C4-2B (cell line): ENCODE measurements at regions not wholly inside any gene's neighbourhood (a gene's known extent, or its start where the extent isn't known, plus 50 kb on each side); places are given as distances from the start of the nearest gene placed in this dataset.

Source experiments
- CTCF ChIP-seq: fragments of 450-650 bp; conservative IDR thresholded peaks from 2 replicates; pipeline ENCODE4 v1.5.1; 2017; ENCODE audit warnings: mild to moderate bottlenecking
- ZFX ChIP-seq: fragments of 450-650 bp; IDR thresholded peaks from 2 replicates; pipeline ENCODE4 v1.6.1; 2017

GRCh38 chr1:198929111-198929604 is 290.3 kb downstream of the PTPRC start:
- TF ChIP-seq CTCF (no peak), ZFX (no peak)
